Endodermal cell (in vitro differentiated cells): ENCODE measurements at regions not wholly inside any gene's neighbourhood (a gene's known extent, or its start where the extent isn't known, plus 50 kb on each side); places are given as distances from the start of the nearest gene placed in this dataset.

Experiments
- DNase-seq: peaks from one replicate; pipeline ENCODE4 v3.0.0-alpha.2; 2017
- H3K27ac ChIP-seq: 2 replicates; pipeline ENCODE4 v1.5.1; 2013; ENCODE audit warnings: mild to moderate bottlenecking, low read depth, low read length, moderate library complexity
- H3K27me3 ChIP-seq: 2 replicates; pipeline ENCODE4 v1.6.1; 2013; ENCODE audit warnings: mild to moderate bottlenecking, low read length, moderate library complexity; ENCODE audit not compliant: insufficient read depth, control insufficient read depth, poor library complexity, severe bottlenecking
- H3K36me3 ChIP-seq: 2 replicates; pipeline ENCODE4 v1.7.0; 2013; ENCODE audit warnings: mild to moderate bottlenecking, low read length, moderate library complexity; ENCODE audit not compliant: control insufficient read depth, insufficient read depth
- H3K4me1 ChIP-seq: one replicate; pipeline ENCODE4 v1.7.0; 2013; ENCODE audit warnings: low read length; ENCODE audit not compliant: control insufficient read depth, insufficient read depth
- H3K4me3 ChIP-seq: 2 replicates; pipeline ENCODE4 v1.5.1; 2013; ENCODE audit warnings: mild to moderate bottlenecking, low read length, moderate library complexity
- H3K9ac ChIP-seq: 2 replicates; pipeline ENCODE4 v1.6.1; 2013; ENCODE audit warnings: mild to moderate bottlenecking, low read length, moderate library complexity; ENCODE audit not compliant: poor library complexity, severe bottlenecking; ENCODE audit errors: extremely low read depth
- H3K9me3 ChIP-seq: 2 replicates; pipeline ENCODE4 v1.6.1; 2013; ENCODE audit warnings: mild to moderate bottlenecking, low read length, moderate library complexity; ENCODE audit not compliant: control insufficient read depth
- H3K27ac Mint-ChIP-seq: 2 replicates; pipeline ENCODE4 v1.8.0; 2020; ENCODE audit warnings: mixed read lengths
- H3K27me3 Mint-ChIP-seq: 2 replicates; pipeline ENCODE4 v1.8.0; 2021; ENCODE audit warnings: mild to moderate bottlenecking, mixed read lengths; ENCODE audit not compliant: insufficient read depth
- H3K36me3 Mint-ChIP-seq: 2 replicates; pipeline ENCODE4 v1.8.0; 2020; ENCODE audit warnings: low read depth, mixed read lengths
- H3K4me1 Mint-ChIP-seq: 2 replicates; pipeline ENCODE4 v1.8.0; 2020; ENCODE audit warnings: mixed read lengths
- H3K4me3 Mint-ChIP-seq: 2 replicates; pipeline ENCODE4 v1.8.0; 2020; ENCODE audit warnings: mild to moderate bottlenecking, moderate library complexity, mixed read lengths
- H3K9me3 Mint-ChIP-seq: 2 replicates; pipeline ENCODE4 v1.8.0; 2020; ENCODE audit warnings: mild to moderate bottlenecking, mixed read lengths
- CTCF ChIP-seq: fragments of 200-600 bp; sonication (generic); conservative IDR thresholded peaks from 2 replicates; pipeline ENCODE4 v1.5.0; 2021; ENCODE audit warnings: antibody characterized with exemption, mild to moderate bottlenecking
- WGBS, 2 experiments: methylation state at CpG; one replicate each; pipeline versions ENCODE4 v1.1.5 to v1.1.7; 2013; ENCODE audit warnings: missing lambda C conversion rate in 2 of 2, mixed read lengths in 1 of 2; ENCODE audit not compliant: insufficient coverage in 1 of 2, insufficient read length in 1 of 2; 5-methylcytosine and 5-hydroxymethylcytosine counted together

- no peaks in the 10 kb centered on the region for H3K36me3 Mint-ChIP-seq
- Histone ChIP-seq H3K9me3 (peaks cover 9% of the 10 kb centered on the region), H3K4me1 (no peaks in the 10 kb centered on the region), H3K27ac (no peak overlapping the region), H3K36me3 (no peaks in the 10 kb centered on the region), H3K4me3 (no peak overlapping the region), H3K27me3 (no peaks in the 10 kb centered on the region), H3K9ac (no peak overlapping the region)
- DNase-seq = no peak
- no CpG with 5 or more reads among the region's 1 CpG for whole genome bisulfite sequencing, 2 experiments
- no peak overlapping the region for H3K4me3 Mint-ChIP-seq
- no peaks in the 10 kb centered on the region for H3K4me1 Mint-ChIP-seq
- no peak overlapping the region for H3K27ac Mint-ChIP-seq
- peaks cover 7% of the 10 kb centered on the region for H3K9me3 Mint-ChIP-seq
- H3K27me3 Mint-ChIP-seq = no peaks in the 10 kb centered on the region
- no peak for TF ChIP-seq CTCF
Observed at GRCh38 chr1:78432016-78432415, 58.8 kb upstream of the PTGFR start.

GRCh38 chr1:78434351-78434750 is 56.4 kb upstream of the PTGFR start:
- H3K9me3 ChIP-seq = peaks cover 17% of the 10 kb centered on the region
- Mint-ChIP-seq H3K9me3 (peaks cover 11% of the 10 kb centered on the region), H3K4me3 (no peak overlapping the region), H3K36me3 (no peaks in the 10 kb centered on the region), H3K27me3 (no peaks in the 10 kb centered on the region), H3K27ac (no peak overlapping the region), H3K4me1 (no peaks in the 10 kb centered on the region)
- no peaks in the 10 kb centered on the region for H3K4me1 ChIP-seq
- H3K4me3 ChIP-seq = no peak overlapping the region
- WGBS, 2 experiments = 95 to 96% methylated on average over 2 of the region's 2 CpGs
- DNase-seq = no peak
- no peak overlapping the region for H3K27ac ChIP-seq
- no peaks in the 10 kb centered on the region for H3K36me3 ChIP-seq
- no peak overlapping the region for H3K9ac ChIP-seq
- TF ChIP-seq CTCF = no peak
- no peaks in the 10 kb centered on the region for H3K27me3 ChIP-seq

GRCh38 chr1:78436961-78437360 is 53.8 kb upstream of the PTGFR start:
- Histone ChIP-seq H3K27ac (no peak overlapping the region), H3K27me3 (no peaks in the 10 kb centered on the region), H3K36me3 (no peaks in the 10 kb centered on the region), H3K4me1 (no peaks in the 10 kb centered on the region), H3K4me3 (no peak overlapping the region), H3K9ac (no peak overlapping the region), H3K9me3 (peaks cover 17% of the 10 kb centered on the region)
- no peaks in the 10 kb centered on the region for H3K27me3 Mint-ChIP-seq
- 100% methylated on average over 1 of the region's 1 CpG; no CpG with 5 or more reads in 1 of the 2 experiments for WGBS, 2 experiments
- peaks cover 11% of the 10 kb centered on the region for H3K9me3 Mint-ChIP-seq
- H3K4me3 Mint-ChIP-seq = no peak overlapping the region
- no peaks in the 10 kb centered on the region for H3K36me3 Mint-ChIP-seq
- no peak for TF ChIP-seq CTCF
- no peaks in the 10 kb centered on the region for H3K4me1 Mint-ChIP-seq
- no peak overlapping the region for H3K27ac Mint-ChIP-seq
- no peak for DNase-seq
